K562 (cell line): ENCODE measurements at regions not wholly inside any gene's neighbourhood (a gene's known extent, or its start where the extent isn't known, plus 50 kb on each side); places are given as distances from the start of the nearest gene placed in this dataset.

Source experiments
- CBFA2T2 ChIP-seq: fragments of 450-650 bp; conservative IDR thresholded peaks from 2 replicates; pipeline ENCODE4 v1.6.1; 2017; ENCODE audit warnings: mild to moderate bottlenecking
- CEBPG ChIP-seq, 3 experiments: fragments of 200-800 bp in 1 of 3; sonication (Bioruptor generic) in 1 of 3; sonication (generic) in 1 of 3; formaldehyde crosslinking in 1 of 3; IDR thresholded peaks in 2 of 3; conservative IDR thresholded peaks in 1 of 3; 2 replicates each; pipeline versions ENCODE4 v1.6.1 to v1.8.0; 2016 to 2022; ENCODE audit warnings: missing compliant biosample characterization in 2 of 3, missing genetic modification characterization in 2 of 3, mild to moderate bottlenecking in 1 of 3, missing genetic modification reagents in 1 of 3
- CGGBP1 ChIP-seq: fragments of 250-450 bp; sonication (Bioruptor Pico); IDR thresholded peaks from 2 replicates; pipeline ENCODE4 v1.9.0; 2021; ENCODE audit warnings: mild to moderate bottlenecking
- CXXC5 ChIP-seq: fragments of 250-450 bp; sonication (Bioruptor Pico); IDR thresholded peaks from 2 replicates; pipeline ENCODE4 v1.8.0; 2022; ENCODE audit warnings: inconsistent platforms, mild to moderate bottlenecking, moderate library complexity
- DMBX1 ChIP-seq: fragments of 250-450 bp; sonication (Bioruptor Pico); IDR thresholded peaks from 2 replicates; pipeline ENCODE4 v1.8.0; 2022; ENCODE audit warnings: inconsistent platforms, mild to moderate bottlenecking, moderate library complexity, borderline replicate concordance
- DNMT1 ChIP-seq: fragments of 450-650 bp; IDR thresholded peaks from 2 replicates; pipeline ENCODE4 v1.6.1; 2016; ENCODE audit warnings: antibody characterized with exemption, mild to moderate bottlenecking
- E4F1 ChIP-seq: fragments of 250-450 bp; sonication (Bioruptor Pico); IDR thresholded peaks from 2 replicates; pipeline ENCODE4 v1.5.0; 2021; ENCODE audit warnings: mild to moderate bottlenecking, borderline replicate concordance
- ELF4 ChIP-seq: fragments of 450-650 bp; formaldehyde crosslinking; IDR thresholded peaks from 2 replicates; pipeline ENCODE4 v1.4.0; 2022; ENCODE audit warnings: missing genetic modification characterization
- EP300 ChIP-seq: IDR thresholded peaks from 2 replicates; pipeline ENCODE4 v1.6.1; 2012; ENCODE audit warnings: low read length, improper control_type of control experiment
- FOXJ2 ChIP-seq: fragments of 200-800 bp; sonication (Bioruptor generic); IDR thresholded peaks from 2 replicates; pipeline ENCODE4 v1.6.1; 2016; ENCODE audit warnings: missing genetic modification characterization, missing compliant biosample characterization
- MTA3 ChIP-seq: fragments of 450-650 bp; formaldehyde crosslinking; IDR thresholded peaks from 2 replicates; pipeline ENCODE4 v1.6.1; 2017; ENCODE audit warnings: mild to moderate bottlenecking, borderline replicate concordance
- RFX1 ChIP-seq: fragments of 450-650 bp; IDR thresholded peaks from 2 replicates; pipeline ENCODE4 v1.6.1; 2016; ENCODE audit warnings: mild to moderate bottlenecking, moderate library complexity
- SMAD4 ChIP-seq: fragments of 250-450 bp; sonication (Bioruptor Pico); conservative IDR thresholded peaks from 2 replicates; pipeline ENCODE4 v1.8.0; 2021; ENCODE audit warnings: inconsistent platforms, mild to moderate bottlenecking, moderate library complexity
- SP1 ChIP-seq: sonication (generic); formaldehyde crosslinking; IDR thresholded peaks from 2 replicates; pipeline ENCODE4 v1.8.1; 2022; ENCODE audit warnings: mild to moderate bottlenecking, missing genetic modification reagents
- TBP ChIP-seq: optimal IDR thresholded peaks from 2 replicates; pipeline ENCODE3; 2011; ENCODE audit warnings: low read depth, low read length, improper control_type of control experiment
- VEZF1 ChIP-seq: fragments of 200-800 bp; sonication (Bioruptor generic); IDR thresholded peaks from 2 replicates; pipeline ENCODE4 v1.6.1; 2017; ENCODE audit warnings: missing genetic modification characterization, missing compliant biosample characterization
- ZBTB49 ChIP-seq: sonication (generic); formaldehyde crosslinking; IDR thresholded peaks from 2 replicates; pipeline ENCODE4 v1.8.0; 2022; ENCODE audit warnings: missing genetic modification reagents, mild to moderate bottlenecking, borderline replicate concordance
- ZBTB7A ChIP-seq: IDR thresholded peaks from 2 replicates; pipeline ENCODE4 v1.6.1; 2011; ENCODE audit warnings: low read depth, mild to moderate bottlenecking, low read length, moderate library complexity, borderline replicate concordance; ENCODE audit not compliant: control insufficient read depth
- ZNF512 ChIP-seq: IDR thresholded peaks from 2 replicates; pipeline ENCODE4 v1.6.1; 2016; ENCODE audit warnings: missing genetic modification characterization, missing compliant biosample characterization
- ZNF583 ChIP-seq: fragments of 250-450 bp; sonication (Bioruptor Pico); IDR thresholded peaks from 2 replicates; pipeline ENCODE4 v1.4.0; 2020

- TF ChIP-seq MTA3 (no peak), CGGBP1 (CRISPR knock-in tag) (no peak), CEBPG (CRISPR knock-in tag; IDR thresholded peaks at IDR 0.05) (no peak), CEBPG (tag; conservative IDR thresholded peaks at IDR 0.05 in 1 of 2, IDR thresholded peaks at IDR 0.05 in 1 of 2) (0 out of 4 replicates have a peak, but pooled peaks of 1 of the 2 experiments have one; percentile 8), VEZF1 (CRISPR knock-in tag) (peak; percentile 61), ZNF583 (CRISPR knock-in tag) (peak; percentile 41; the same call in 1 of the 2 replicates), ELF4 (CRISPR knock-in tag) (0 out of 2 replicates have a peak, but pooled peaks have one; percentile 62), TBP (no peak), ZNF512 (tag) (peak; percentile 89), E4F1 (no peak), RFX1 (no peak), CXXC5 (CRISPR knock-in tag) (peak; percentile 33; the same call in 1 of the 2 replicates), DNMT1 (no peak), SP1 (CRISPR knock-in tag) (no peak), ZBTB7A (no peak), ZBTB49 (CRISPR knock-in tag) (no peak), EP300 (no peak), SMAD4 (peak; percentile 49), DMBX1 (CRISPR knock-in tag) (peak; percentile 52; the same call in 1 of the 2 replicates), CBFA2T2 (no peak), FOXJ2 (peak; percentile 74)
These were observed 447.8 kb upstream of the JARID2 start (continued) for GRCh38 chr6:14797875-14798593.
